Upper lobe of right lung (tissue), 1 donor: ENCODE measurements at regions not wholly inside any gene's neighbourhood (a gene's known extent, or its start where the extent isn't known, plus 50 kb on each side); places are given as distances from the start of the nearest gene placed in this dataset.

ENCODE experiments used
- ATAC-seq: fragments of 200-7000 bp; cut with Tn5 transposase; one replicate; pipeline ENCODE4 v1.9.1; 2020; ENCODE audit warnings: mild to moderate bottlenecking, moderate library complexity
- DNase-seq: peaks from one replicate; pipeline ENCODE4 v3.0.0-alpha.2; 2020
- H3K27ac ChIP-seq: fragments of 200-600 bp; one replicate; pipeline ENCODE4 v1.8.0; 2022
- H3K27me3 ChIP-seq: fragments of 200-600 bp; one replicate; pipeline ENCODE4 v1.8.0; 2022; ENCODE audit warnings: mild to moderate bottlenecking
- H3K36me3 ChIP-seq: fragments of 200-600 bp; one replicate; pipeline ENCODE4 v1.8.0; 2022
- H3K4me1 ChIP-seq: fragments of 200-600 bp; one replicate; pipeline ENCODE4 v1.8.0; 2022
- H3K4me3 ChIP-seq: fragments of 200-600 bp; one replicate; pipeline ENCODE4 v1.8.0; 2022; ENCODE audit warnings: mild to moderate bottlenecking
- H3K9me3 ChIP-seq: fragments of 200-600 bp; one replicate; pipeline ENCODE4 v1.8.0; 2022
- CTCF ChIP-seq: fragments of 200-600 bp; IDR thresholded peaks from one replicate; pipeline ENCODE4 v1.8.0; 2022; ENCODE audit warnings: antibody characterized with exemption
- intact Hi-C: fragments of 100-400 bp; cut with DNase I; formaldehyde crosslinking; loops from one replicate; pipeline ENCODE4 v1.11.0; 2022
- donor health status: DM: no; HTN: yes; CAD: no; lungs with severe emphysema.

- Histone ChIP-seq H3K4me3 (no peak overlapping the region), H3K4me1 (no peaks in the 10 kb centered on the region), H3K27ac (no peak overlapping the region), H3K36me3 (no peaks in the 10 kb centered on the region), H3K27me3 (no peaks in the 10 kb centered on the region), H3K9me3 (no peaks in the 10 kb centered on the region)
- no peak for TF ChIP-seq CTCF
- no peak for ATAC-seq
- DNase-seq = no peak
- intact Hi-C loops = no loop called here
These were observed 165.8 kb upstream of the PPARGC1A start for GRCh38 chr4:24055623-24056022.

DNA sequence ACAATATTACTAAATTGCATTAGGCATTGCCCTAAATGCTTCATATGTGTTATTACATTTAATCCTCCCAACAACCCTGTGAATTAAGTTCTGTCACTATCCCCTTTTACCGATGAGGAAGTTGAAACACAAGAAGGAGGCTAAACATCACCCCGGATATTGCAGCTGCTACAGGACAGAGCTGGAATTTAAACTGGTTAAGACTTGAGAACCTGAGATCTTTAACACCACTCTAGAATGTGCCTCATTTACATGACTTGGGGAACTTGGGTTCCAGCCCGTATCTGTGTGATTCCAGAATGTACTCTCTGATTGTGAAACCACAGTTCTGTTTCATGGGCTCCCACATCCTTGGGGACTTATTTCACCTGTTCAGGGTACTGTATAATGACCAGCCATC lies 165.1 kb upstream of the PPARGC1A start:
- no peak for ATAC-seq
- intact Hi-C loops = no loop called here
- DNase-seq = no peak
- H3K9me3 ChIP-seq = no peaks in the 10 kb centered on the region
- H3K4me3 ChIP-seq = no peak overlapping the region
- no peak for TF ChIP-seq CTCF
- no peak overlapping the region for H3K27ac ChIP-seq
- H3K4me1 ChIP-seq = no peaks in the 10 kb centered on the region
- no peaks in the 10 kb centered on the region for H3K27me3 ChIP-seq
- no peaks in the 10 kb centered on the region for H3K36me3 ChIP-seq

DNA sequence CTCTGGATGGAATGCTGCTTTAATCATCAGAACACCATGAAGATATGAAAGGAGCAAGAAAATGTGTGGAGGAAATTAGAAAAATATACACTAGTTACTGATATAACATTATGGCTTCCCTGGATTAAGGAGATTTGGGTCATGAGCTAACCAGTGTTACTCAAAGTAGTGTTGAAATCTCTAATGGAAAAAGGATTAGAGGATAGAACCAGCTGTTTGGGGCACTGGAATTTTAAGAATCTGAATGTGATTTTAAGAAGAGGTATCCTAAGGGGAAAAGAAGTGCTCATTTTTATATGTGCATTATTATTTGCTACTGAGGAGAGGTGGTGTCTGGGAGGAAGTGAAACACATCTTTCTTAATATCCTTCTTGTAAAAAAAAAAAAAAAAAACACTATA lies 164.1 kb upstream of the PPARGC1A start:
- intact Hi-C loops = no loop called here
- TF ChIP-seq CTCF = no peak
- Histone ChIP-seq H3K9me3 (no peaks in the 10 kb centered on the region), H3K4me1 (no peaks in the 10 kb centered on the region), H3K27me3 (no peaks in the 10 kb centered on the region), H3K36me3 (no peaks in the 10 kb centered on the region), H3K27ac (no peak overlapping the region), H3K4me3 (no peak overlapping the region)
- DNase-seq (no peak), ATAC-seq (no peak)

DNA sequence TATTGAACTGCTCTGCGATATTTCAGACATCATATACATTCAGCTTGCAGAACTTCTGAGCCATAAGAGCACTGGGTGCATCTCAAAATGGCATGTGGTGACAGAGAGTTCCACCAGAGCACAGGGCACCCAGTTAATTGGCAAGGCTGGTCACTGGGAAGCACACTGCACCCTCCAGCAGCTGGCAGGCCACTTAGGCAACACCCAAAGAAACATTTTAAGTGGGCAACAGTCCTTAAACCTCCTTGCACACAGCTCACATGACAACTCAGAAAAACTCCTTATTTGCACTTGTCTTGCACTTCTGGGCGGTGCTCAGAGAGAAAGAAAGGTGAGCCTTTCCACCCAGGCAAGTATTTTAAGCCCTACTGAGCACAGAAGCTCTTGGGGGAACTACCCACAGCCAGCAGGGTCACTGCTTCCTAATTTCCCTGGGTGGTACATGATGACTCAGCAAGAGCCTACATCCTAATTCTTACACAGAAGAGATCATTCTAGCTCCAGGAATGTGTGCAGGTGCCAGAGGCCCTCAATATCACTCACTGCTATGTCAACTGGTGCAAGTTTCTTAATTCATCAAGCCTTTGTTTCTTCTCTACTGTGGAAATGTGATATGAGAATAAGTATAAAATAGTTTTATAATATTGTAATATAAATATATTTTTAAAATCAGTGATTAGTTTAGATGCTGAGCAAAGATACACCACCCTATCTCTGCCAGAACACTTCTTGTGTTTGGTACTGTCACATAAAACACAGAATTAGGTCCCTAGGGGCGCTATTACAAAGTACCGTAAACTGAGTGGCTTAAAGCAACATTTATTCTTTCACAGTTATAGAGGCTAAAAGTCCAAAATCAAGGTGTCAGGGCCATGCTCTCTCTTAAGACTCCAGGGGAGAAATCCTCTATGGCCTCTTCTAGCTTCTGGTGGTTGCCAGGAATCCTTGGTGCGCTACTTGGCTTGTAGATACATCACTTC lies 155.1 kb upstream of the PPARGC1A start:
- no peaks in the 10 kb centered on the region for H3K27me3 ChIP-seq
- H3K4me1 ChIP-seq = no peaks in the 10 kb centered on the region
- no peak overlapping the region for H3K27ac ChIP-seq
- intact Hi-C loops = no loop called here
- no peak overlapping the region for H3K4me3 ChIP-seq
- TF ChIP-seq CTCF = no peak
- DNase-seq (no peak), ATAC-seq (peak; percentile 78)
- H3K9me3 ChIP-seq = no peaks in the 10 kb centered on the region
- H3K36me3 ChIP-seq = no peaks in the 10 kb centered on the region

DNA sequence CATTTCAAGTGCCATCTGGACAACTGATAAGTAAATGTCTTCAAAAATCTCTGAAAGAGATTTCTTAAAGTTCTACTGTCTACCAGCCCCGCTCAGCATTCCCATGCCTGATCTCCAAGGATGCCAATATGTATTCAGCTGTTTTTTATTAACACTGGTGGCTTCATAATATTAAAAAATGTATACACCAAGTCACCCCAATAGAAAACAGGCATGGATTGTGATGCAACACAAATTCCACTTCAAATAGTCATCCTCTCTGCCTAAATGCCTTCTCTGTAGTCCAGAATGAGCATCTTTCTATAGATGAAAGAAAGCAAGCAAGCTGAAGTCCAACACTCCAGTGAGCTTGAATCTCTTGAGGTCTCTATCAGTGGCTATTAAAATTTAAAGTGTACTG lies 152.2 kb upstream of the PPARGC1A start:
- Histone ChIP-seq H3K27me3 (no peaks in the 10 kb centered on the region), H3K27ac (no peak overlapping the region), H3K36me3 (no peaks in the 10 kb centered on the region), H3K4me3 (no peak overlapping the region), H3K4me1 (no peaks in the 10 kb centered on the region), H3K9me3 (no peaks in the 10 kb centered on the region)
- intact Hi-C loops = no loop called here
- ATAC-seq = no peak
- no peak for TF ChIP-seq CTCF
- DNase-seq = no peak
